GM13976 (cell line): ENCODE measurements at regions not wholly inside any gene's neighbourhood (a gene's known extent, or its start where the extent isn't known, plus 50 kb on each side); places are given as distances from the start of the nearest gene placed in this dataset.
A peak's percentile ranks its signal among the peaks of the same experiment; 100 is the strongest.
"Not testable (repeated sequence)": the region's sequence is repeated elsewhere in the genome, so short reads cannot be mapped to it uniquely, and the experiment has no call there.

ENCODE experiments used
- DNase-seq: peaks from one replicate; pipeline ENCODE4 v3.0.0; 2012; ENCODE audit warnings: low spot score
- in situ Hi-C: fragments of 300-500 bp; cut with MboI; formaldehyde crosslinking; loops from one replicate; pipeline ENCODE4 v1.12.0; 2022; ENCODE audit warnings: low sequenced_read_pairs, mixed read lengths, inconsistent platforms; ENCODE audit not compliant: unreplicated experiment
- TF ChIP-seq, protein P1 (sequence below): IDR thresholded peaks from 2 replicates; pipeline ENCODE4 v1.5.1; 2012; ENCODE audit warnings: borderline replicate concordance, mild to moderate bottlenecking; ENCODE audit not compliant: insufficient read depth; ENCODE audit errors: extremely low read depth, missing control alignments, control extremely low read depth

- DNase-seq: no peak
- in situ Hi-C loops: no loop called here
- TF ChIP-seq, protein P1, sequence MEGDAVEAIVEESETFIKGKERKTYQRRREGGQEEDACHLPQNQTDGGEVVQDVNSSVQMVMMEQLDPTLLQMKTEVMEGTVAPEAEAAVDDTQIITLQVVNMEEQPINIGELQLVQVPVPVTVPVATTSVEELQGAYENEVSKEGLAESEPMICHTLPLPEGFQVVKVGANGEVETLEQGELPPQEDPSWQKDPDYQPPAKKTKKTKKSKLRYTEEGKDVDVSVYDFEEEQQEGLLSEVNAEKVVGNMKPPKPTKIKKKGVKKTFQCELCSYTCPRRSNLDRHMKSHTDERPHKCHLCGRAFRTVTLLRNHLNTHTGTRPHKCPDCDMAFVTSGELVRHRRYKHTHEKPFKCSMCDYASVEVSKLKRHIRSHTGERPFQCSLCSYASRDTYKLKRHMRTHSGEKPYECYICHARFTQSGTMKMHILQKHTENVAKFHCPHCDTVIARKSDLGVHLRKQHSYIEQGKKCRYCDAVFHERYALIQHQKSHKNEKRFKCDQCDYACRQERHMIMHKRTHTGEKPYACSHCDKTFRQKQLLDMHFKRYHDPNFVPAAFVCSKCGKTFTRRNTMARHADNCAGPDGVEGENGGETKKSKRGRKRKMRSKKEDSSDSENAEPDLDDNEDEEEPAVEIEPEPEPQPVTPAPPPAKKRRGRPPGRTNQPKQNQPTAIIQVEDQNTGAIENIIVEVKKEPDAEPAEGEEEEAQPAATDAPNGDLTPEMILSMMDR: no peak
Measured at GRCh38 chr7:112946350-112946749, 140.3 kb downstream of the GPR85 start.

- in situ Hi-C loops: no loop called here
- TF ChIP-seq, protein P1: no peak
- DNase-seq: no peak
Measured at GRCh38 chr7:112945046-112945445, 141.6 kb downstream of the GPR85 start.

- TF ChIP-seq, protein P1: no peak
- in situ Hi-C loops: no loop called here
Measured at GRCh38 chr7:112942981-112943380, 143.6 kb downstream of the GPR85 start.

GRCh38 chr7:112942125-112942524 is 144.5 kb downstream of the GPR85 start:
- DNase-seq, in situ Hi-C loops: not testable (repeated sequence)

More at GRCh38 chr7:112942981-112943380, 143.6 kb downstream of the GPR85 start:
- DNase-seq: no peak

DNA sequence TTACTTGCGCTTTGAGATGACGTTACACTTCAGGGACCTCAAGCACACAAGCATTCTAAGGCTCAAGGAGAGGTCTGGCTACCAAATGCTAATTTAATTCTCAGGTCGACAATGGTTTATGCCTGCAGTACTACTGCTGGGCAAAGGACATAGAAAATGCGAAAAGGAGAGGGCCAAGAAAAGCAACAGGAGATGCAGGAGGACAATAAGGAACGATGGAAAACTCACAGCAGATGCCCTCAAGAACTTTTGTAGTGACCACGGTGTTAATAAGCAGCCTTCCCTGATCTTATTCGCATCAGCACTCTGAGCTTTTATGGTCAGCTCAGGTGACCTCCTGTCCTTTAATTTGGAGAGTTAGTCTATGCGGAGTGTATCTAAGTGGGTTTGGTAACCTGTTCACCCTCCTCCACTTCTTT is 146.3 kb downstream of the GPR85 start:
- DNase-seq: no peak
- in situ Hi-C loops: no loop called here
- TF ChIP-seq, protein P1: no peak

DNA sequence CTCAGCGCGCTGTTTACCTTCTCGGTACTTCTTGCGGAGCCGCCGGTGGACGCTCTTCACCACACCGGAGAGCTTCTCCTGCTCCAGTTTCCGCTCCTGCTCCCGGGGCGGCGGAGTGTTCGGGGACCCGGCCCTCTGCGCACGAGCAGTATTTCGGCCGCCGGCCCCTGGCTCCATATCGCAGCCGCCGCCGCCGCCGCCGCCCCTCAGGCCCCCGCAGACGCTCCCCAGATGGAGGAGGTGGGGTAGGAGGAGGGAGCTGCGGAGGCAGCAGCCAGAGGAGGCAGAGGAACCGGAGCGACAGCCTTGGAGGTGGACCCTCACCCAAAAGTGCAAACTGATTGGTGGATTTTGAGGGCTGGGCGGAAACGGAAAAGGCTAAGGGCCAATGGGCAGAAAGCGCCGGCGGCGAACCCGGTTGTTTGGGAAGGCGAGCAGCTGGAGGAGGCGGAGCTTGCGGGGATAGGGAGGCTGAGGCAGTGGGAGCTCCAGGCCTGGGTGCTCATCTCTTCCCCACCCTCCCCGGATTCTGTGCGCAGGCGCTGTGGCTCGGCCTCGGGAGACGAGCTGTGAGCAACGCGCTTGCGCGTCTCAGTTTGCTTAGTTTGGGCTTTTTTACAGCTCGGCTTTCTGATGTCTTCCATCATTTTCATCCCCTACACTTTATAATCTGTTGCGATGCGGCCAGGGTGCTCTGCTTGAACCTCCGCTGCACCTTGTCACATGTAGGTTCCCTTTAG is 146.9 kb downstream of the GPR85 start:
- TF ChIP-seq, protein P1: no peak
- in situ Hi-C loops: no loop called here
- peak; percentile 95 for DNase-seq

DNA sequence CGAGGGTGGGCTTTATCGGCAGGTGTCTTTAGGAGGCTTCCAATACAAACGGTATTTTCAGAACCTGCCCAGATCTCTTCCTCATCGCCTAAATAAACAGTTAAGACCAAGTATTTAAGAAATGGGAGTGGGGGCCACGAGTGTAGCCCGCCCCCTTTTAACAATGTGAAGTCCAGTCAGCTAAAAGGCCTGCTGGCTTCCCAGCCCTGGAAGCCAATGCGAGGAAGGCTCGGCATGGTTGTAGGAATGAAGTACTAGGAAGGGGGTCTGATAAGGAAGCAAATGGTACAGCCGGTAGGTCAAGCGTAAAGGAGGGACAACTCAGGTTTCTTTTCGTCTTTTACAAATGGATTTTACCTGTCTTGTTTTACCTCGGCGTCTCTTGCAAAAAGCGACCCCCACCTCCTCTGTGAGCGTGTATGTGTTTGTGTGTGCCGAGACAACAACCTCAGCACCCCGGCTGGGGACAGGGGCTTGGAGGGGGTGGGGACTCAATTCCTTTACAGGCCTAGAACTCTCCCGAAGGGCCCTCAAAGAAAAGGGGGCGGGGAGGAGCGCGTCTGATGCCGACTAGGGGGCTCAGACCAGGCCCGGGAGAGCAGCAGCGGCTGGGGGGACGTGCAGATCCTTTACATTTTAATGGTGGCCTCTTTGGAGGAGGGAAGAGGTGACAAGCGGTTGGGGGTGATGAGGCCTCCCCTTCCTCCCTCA is 147.6 kb downstream of the GPR85 start:
- in situ Hi-C loops: no loop called here

More for the DNA sequence above, 147.6 kb downstream of the GPR85 start:
- TF ChIP-seq, protein P1: no peak
- no peak for DNase-seq
